ENCODE measurements at regions not wholly inside any gene's neighbourhood (a gene's known extent, or its start where the extent isn't known, plus 50 kb on each side); places are given as distances from the start of the nearest gene placed in this dataset.

DNA sequence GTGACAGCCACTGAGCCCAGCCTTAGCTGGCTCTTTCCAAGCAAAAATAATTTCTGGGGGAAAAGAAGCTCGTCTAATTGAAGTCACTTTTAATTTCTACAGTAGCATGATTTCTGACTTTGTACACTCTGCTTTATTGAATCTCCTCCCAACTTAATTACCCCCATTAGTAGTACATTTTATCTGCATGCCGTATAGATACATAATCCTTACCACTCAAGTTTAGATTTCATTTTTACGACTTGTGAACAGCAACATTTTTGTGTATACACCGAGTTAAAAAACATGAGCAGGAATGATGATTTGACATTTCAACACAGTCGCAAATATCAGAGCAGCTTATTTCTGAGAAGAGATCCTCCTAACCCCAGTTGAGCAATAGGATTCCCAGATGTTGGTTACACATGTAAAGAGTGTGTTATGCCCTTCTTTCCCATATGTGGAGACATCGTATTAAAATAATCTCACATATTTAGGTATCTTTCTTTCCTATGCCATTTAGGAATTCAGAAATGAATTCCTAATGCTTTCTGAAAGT, 127.3 kb upstream of the MTHFD1L start:
- intact Hi-C loops (cut with DNase I): no loop called here

DNA sequence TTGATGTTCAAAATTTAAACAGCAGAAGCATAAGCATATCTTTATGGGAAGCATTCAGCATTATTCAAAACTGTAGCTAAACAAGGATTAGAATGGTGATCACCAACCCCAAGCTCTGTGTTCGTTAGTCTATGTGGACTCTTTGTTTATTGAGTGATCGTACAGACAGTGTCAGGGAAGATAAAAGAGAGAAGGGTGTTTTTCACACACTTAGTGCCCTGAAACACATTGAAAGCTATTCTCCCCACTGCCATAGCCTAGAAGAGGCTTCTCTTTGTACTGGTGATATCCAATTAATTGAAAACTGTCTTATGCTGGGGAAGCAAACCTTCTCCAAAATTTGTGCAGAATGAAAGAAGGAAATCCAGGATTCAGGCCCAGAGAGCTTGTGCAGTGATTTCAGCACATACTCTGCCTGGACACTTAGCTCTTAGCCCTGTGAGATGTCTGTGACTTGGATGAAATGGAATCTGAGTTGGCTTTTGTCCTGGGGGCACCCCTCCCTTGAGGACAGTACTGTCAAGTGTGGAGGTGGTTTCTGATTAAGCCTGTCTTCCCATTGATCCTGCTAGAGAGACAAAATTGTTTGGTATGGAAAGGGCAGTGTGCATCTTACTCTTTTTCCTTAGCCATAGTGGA, 125.7 kb upstream of the MTHFD1L start:
- no peaks in the 10 kb centered on the region for H3K36me3 ChIP-seq
- no peak for DNase-seq (ENCODE audit: extremely low spot score)
- H3K27ac ChIP-seq (replicated peaks in 1 of 4): no peak overlapping the region
- intact Hi-C loops (cut with DNase I): no loop called here
- H3K27me3 ChIP-seq: no peaks in the 10 kb centered on the region
- peaks cover 0 to 6% (median 0%) of the 10 kb centered on the region in 4 donors for H3K4me1 ChIP-seq
- 79% methylated on average over 2 of the region's 2 CpGs for WGBS
- H3K4me3 ChIP-seq: no peak overlapping the region
- H3K9me3 ChIP-seq: no peaks in the 10 kb centered on the region
- TF ChIP-seq, protein P1, sequence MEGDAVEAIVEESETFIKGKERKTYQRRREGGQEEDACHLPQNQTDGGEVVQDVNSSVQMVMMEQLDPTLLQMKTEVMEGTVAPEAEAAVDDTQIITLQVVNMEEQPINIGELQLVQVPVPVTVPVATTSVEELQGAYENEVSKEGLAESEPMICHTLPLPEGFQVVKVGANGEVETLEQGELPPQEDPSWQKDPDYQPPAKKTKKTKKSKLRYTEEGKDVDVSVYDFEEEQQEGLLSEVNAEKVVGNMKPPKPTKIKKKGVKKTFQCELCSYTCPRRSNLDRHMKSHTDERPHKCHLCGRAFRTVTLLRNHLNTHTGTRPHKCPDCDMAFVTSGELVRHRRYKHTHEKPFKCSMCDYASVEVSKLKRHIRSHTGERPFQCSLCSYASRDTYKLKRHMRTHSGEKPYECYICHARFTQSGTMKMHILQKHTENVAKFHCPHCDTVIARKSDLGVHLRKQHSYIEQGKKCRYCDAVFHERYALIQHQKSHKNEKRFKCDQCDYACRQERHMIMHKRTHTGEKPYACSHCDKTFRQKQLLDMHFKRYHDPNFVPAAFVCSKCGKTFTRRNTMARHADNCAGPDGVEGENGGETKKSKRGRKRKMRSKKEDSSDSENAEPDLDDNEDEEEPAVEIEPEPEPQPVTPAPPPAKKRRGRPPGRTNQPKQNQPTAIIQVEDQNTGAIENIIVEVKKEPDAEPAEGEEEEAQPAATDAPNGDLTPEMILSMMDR (IDR thresholded peaks at IDR 0.05): no peak
- TF ChIP-seq POLR2A (IDR thresholded peaks at IDR 0.05; ENCODE audit: low read depth): no peak
- TF ChIP-seq POLR2AphosphoS5 (IDR thresholded peaks at IDR 0.05): no peak
- TF ChIP-seq EP300 (IDR thresholded peaks at IDR 0.05): no peak

More for the DNA sequence above, 127.3 kb upstream of the MTHFD1L start:
- no peak overlapping the region for H3K4me3 ChIP-seq
- no peaks in the 10 kb centered on the region for H3K27me3 ChIP-seq
- DNase-seq (ENCODE audit: extremely low spot score): no peak
- H3K9me3 ChIP-seq: no peaks in the 10 kb centered on the region
- WGBS: 91% methylated on average over 6 of the region's 6 CpGs
- peaks cover 0 to 10% (median 4%) of the 10 kb centered on the region in 4 donors for H3K36me3 ChIP-seq
- H3K4me1 ChIP-seq: no peaks in the 10 kb centered on the region
- no peak overlapping the region for H3K27ac ChIP-seq (replicated peaks in 1 of 4)
- TF ChIP-seq, protein P1 (IDR thresholded peaks at IDR 0.05): no peak
- TF ChIP-seq POLR2AphosphoS5 (IDR thresholded peaks at IDR 0.05) (no peak), POLR2A (IDR thresholded peaks at IDR 0.05; ENCODE audit: low read depth) (no peak), EP300 (IDR thresholded peaks at IDR 0.05) (no peak)

DNA sequence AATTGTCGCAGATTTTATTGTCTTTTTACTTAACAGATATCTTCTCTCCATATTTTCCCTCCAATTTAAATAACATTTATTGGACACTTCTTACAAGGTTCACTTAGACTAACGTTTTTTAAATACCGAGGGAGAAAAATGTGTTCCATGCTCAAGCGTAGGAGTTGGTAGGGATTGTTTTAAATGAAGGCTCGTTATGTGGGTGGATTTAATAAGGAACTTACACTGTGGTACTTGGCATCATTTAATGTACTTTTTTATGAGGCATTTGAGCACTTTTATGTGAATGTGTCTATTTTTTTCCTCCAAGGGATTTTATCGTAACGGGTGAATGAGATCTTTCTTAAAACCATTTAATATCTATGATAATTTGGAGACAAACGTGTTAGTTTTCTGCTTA, 125.0 kb upstream of the MTHFD1L start:
- H3K4me3 ChIP-seq: no peak overlapping the region
- intact Hi-C loops (cut with DNase I): no loop called here
- H3K9me3 ChIP-seq: no peaks in the 10 kb centered on the region

DNA sequence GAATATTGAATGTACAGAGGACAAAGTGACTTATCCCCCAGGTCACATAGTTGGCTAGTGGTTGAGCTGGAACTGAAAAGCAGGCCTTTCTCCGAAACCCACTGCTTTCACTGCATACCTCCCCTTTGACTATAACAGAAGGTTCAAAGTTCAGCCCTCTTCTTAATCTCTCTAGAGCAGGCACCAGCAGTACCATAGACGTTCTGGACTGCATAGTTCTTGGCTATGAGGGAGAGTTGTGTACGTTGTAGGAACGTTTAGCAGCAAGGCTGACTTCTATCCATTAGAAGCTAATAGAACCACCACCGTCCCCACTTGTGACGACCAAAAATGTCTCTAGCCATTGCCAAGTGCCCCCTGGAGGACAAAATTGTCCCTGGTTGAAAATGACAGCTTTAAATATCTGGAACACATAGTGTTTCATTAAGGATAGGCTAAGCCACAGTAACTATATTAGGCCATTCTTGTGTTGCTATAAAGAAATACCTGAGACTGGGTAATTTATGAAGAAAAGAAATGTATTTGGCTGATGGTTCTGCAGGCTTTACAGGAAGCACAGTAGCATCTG, 123.8 kb upstream of the MTHFD1L start:
- H3K36me3 ChIP-seq: no peaks in the 10 kb centered on the region
- TF ChIP-seq, protein P1 (IDR thresholded peaks at IDR 0.05): peak in 2 of 3 experiments; percentile 25 to 36
- no peak for TF ChIP-seq POLR2AphosphoS5 (IDR thresholded peaks at IDR 0.05)
- WGBS: 62% methylated on average over 6 of the region's 6 CpGs
- DNase-seq (ENCODE audit: extremely low spot score): peak; percentile 50
- no peak overlapping the region for H3K27ac ChIP-seq (replicated peaks in 1 of 4)
- intact Hi-C loops (cut with DNase I): no loop called here
- no peaks in the 10 kb centered on the region for H3K9me3 ChIP-seq
- H3K27me3 ChIP-seq: no peaks in the 10 kb centered on the region
- no peak overlapping the region for H3K4me3 ChIP-seq
- H3K4me1 ChIP-seq: peaks cover 0 to 13% (median 0%) of the 10 kb centered on the region in 4 donors

More for the DNA sequence above, 125.0 kb upstream of the MTHFD1L start:
- DNase-seq (ENCODE audit: extremely low spot score): peak; percentile 26
- no peaks in the 10 kb centered on the region for H3K36me3 ChIP-seq
- peaks cover 0 to 6% (median 0%) of the 10 kb centered on the region in 4 donors for H3K4me1 ChIP-seq
- TF ChIP-seq POLR2A (IDR thresholded peaks at IDR 0.05; ENCODE audit: low read depth) (no peak), EP300 (IDR thresholded peaks at IDR 0.05) (no peak), POLR2AphosphoS5 (IDR thresholded peaks at IDR 0.05) (no peak)
- TF ChIP-seq, protein P1 (IDR thresholded peaks at IDR 0.05): no peak
- no peaks in the 10 kb centered on the region for H3K27me3 ChIP-seq
- WGBS: 84% methylated on average over 8 of the region's 8 CpGs
- no peak overlapping the region for H3K27ac ChIP-seq (replicated peaks in 1 of 4)
